Kidney epithelial cell (primary cell): ENCODE measurements at regions not wholly inside any gene's neighbourhood (a gene's known extent, or its start where the extent isn't known, plus 50 kb on each side); places are given as distances from the start of the nearest gene placed in this dataset.

Experiments used
- DNase-seq: peaks from one replicate; pipeline ENCODE4 v3.0.0-alpha.2; 2010; ENCODE audit warnings: low read depth
- H3K27me3 ChIP-seq: 2 replicates; pipeline ENCODE4 v1.6.0; 2011; ENCODE audit warnings: low read length; ENCODE audit not compliant: control insufficient read depth, insufficient read depth
- H3K36me3 ChIP-seq: 2 replicates; pipeline ENCODE4 v1.5.1; 2011; ENCODE audit warnings: low read length; ENCODE audit not compliant: control insufficient read depth, insufficient read depth
- H3K4me3 ChIP-seq: 2 replicates; pipeline ENCODE4 v1.5.1; 2011; ENCODE audit warnings: low read depth, mild to moderate bottlenecking, control low read depth, low read length
- TF ChIP-seq, protein P1 (sequence below): IDR thresholded peaks from 2 replicates; pipeline ENCODE4 v1.5.1; 2011; ENCODE audit warnings: mild to moderate bottlenecking, moderate library complexity, low read length, control low read depth, inconsistent platforms; ENCODE audit not compliant: insufficient read depth, poor library complexity, severe bottlenecking

- H3K4me3 ChIP-seq: no peak overlapping the region
- H3K27me3 ChIP-seq: peaks cover 14% of the 10 kb centered on the region
- no peak for DNase-seq
- TF ChIP-seq, protein P1, sequence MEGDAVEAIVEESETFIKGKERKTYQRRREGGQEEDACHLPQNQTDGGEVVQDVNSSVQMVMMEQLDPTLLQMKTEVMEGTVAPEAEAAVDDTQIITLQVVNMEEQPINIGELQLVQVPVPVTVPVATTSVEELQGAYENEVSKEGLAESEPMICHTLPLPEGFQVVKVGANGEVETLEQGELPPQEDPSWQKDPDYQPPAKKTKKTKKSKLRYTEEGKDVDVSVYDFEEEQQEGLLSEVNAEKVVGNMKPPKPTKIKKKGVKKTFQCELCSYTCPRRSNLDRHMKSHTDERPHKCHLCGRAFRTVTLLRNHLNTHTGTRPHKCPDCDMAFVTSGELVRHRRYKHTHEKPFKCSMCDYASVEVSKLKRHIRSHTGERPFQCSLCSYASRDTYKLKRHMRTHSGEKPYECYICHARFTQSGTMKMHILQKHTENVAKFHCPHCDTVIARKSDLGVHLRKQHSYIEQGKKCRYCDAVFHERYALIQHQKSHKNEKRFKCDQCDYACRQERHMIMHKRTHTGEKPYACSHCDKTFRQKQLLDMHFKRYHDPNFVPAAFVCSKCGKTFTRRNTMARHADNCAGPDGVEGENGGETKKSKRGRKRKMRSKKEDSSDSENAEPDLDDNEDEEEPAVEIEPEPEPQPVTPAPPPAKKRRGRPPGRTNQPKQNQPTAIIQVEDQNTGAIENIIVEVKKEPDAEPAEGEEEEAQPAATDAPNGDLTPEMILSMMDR: no peak
- no peaks in the 10 kb centered on the region for H3K36me3 ChIP-seq
Observed at GRCh38 chr1:229129301-229130027, 141.4 kb upstream of the RAB4A start.

- no peak for DNase-seq
- Histone ChIP-seq H3K36me3 (no peaks in the 10 kb centered on the region), H3K27me3 (peaks cover 14% of the 10 kb centered on the region), H3K4me3 (no peak overlapping the region)
- TF ChIP-seq, protein P1: no peak
Observed at GRCh38 chr1:229130028-229130668, 140.8 kb upstream of the RAB4A start.

DNA sequence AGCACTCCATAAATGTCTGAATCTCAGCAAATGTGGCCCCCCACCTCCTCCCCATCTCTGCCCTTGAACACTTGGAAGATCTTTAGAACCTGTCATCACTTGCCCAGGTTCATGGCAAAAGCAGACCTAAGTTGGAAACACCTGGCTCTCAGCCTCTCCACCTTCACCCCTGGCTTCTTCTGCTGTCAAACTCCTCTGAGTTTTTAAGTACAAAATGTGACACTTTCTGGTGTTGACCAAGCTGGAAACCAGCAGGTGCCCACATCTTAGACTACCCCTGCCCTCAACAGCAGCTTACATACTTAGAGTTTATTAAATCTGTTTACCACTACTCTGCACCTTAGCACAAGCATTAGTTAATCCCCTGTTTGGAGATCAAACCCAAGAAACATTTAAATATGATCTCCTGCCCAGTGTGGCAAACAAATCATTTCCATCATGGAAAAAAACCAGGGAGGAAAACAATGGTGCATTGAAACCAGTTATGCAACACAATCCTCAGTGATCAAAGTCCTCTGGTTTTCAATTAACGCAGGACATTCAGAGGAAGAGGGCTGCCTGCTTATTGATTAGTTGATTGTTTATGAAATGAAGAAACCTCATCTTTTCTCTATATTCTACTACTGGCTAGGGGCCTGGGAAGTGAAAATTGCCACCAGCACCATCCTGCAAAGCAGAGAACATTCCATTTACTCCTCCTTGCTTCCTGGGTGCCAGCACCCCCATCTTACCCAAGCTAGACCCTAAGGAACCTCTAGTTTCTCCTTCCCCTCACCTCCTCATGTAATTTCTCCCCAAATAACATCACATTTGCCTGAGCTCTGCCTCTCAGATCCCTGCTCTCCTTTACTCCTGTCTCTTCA, 139.4 kb upstream of the RAB4A start:
- TF ChIP-seq, protein P1: no peak
- no peak for DNase-seq
- Histone ChIP-seq H3K4me3 (no peak overlapping the region), H3K36me3 (no peaks in the 10 kb centered on the region), H3K27me3 (peaks cover 14% of the 10 kb centered on the region)

DNA sequence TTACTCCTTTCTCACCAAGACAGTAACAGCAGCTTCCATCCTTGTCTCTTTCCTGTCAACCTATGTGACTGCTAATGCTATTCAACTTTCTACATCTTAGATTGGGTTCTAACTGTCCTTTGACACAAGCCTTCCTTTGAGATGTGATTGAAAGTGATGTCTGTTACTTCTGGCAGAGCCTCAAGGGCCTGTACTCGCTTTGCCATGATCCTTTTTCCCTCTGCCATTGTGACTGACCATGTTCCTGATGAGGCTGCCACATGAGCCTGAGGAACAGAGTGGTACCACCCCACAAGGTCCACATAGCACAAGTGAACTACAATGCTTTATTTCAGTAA, 138.8 kb upstream of the RAB4A start:
- no peaks in the 10 kb centered on the region for H3K36me3 ChIP-seq
- no peak for DNase-seq
- no peak overlapping the region for H3K4me3 ChIP-seq
- peaks cover 14% of the 10 kb centered on the region for H3K27me3 ChIP-seq
- TF ChIP-seq, protein P1: no peak

GRCh38 chr1:229132706-229133105, 138.2 kb upstream of the RAB4A start:
- no peak for DNase-seq
- TF ChIP-seq, protein P1: no peak
- Histone ChIP-seq H3K4me3 (no peak overlapping the region), H3K36me3 (no peaks in the 10 kb centered on the region), H3K27me3 (peaks cover 14% of the 10 kb centered on the region)
